GM12864 (cell line): ENCODE measurements at regions not wholly inside any gene's neighbourhood (a gene's known extent, or its start where the extent isn't known, plus 50 kb on each side); places are given as distances from the start of the nearest gene placed in this dataset.

Source experiments
- DNase-seq: peaks from one replicate; pipeline ENCODE4 v3.0.0-alpha.2; 2011; ENCODE audit warnings: low read depth
- H3K4me3 ChIP-seq: 2 replicates; pipeline ENCODE4 v1.5.1; 2011; ENCODE audit warnings: mild to moderate bottlenecking, low read depth, low read length, control low read depth
- CTCF ChIP-seq: IDR thresholded peaks from 2 replicates; pipeline ENCODE4 v1.5.1; 2011; ENCODE audit warnings: low read depth, mild to moderate bottlenecking, moderate library complexity, low read length, control low read depth, inconsistent platforms; ENCODE audit errors: missing control alignments

GRCh38 chr4:133059117-133059516 lies 90.0 kb upstream of the PCDH10 start:
- no peak for DNase-seq
- TF ChIP-seq CTCF, result no peak
- no peak overlapping the region for H3K4me3 ChIP-seq

GRCh38 chr4:133062851-133063250 lies 86.2 kb upstream of the PCDH10 start:
- no peak for DNase-seq
- TF ChIP-seq CTCF, result no peak
- H3K4me3 ChIP-seq, result no peak overlapping the region

- no peak for DNase-seq
- H3K4me3 ChIP-seq, result no peak overlapping the region
- no peak for TF ChIP-seq CTCF
Measured at GRCh38 chr4:133068083-133068482, 81.0 kb upstream of the PCDH10 start.

GRCh38 chr4:133081246-133081645 lies 67.8 kb upstream of the PCDH10 start:
- DNase-seq, result no peak

GRCh38 chr4:133084421-133084820 lies 64.7 kb upstream of the PCDH10 start:
- H3K4me3 ChIP-seq, result no peak overlapping the region
- no peak for TF ChIP-seq CTCF
- DNase-seq, result no peak

More at GRCh38 chr4:133081246-133081645, 67.8 kb upstream of the PCDH10 start:
- no peak for TF ChIP-seq CTCF
- H3K4me3 ChIP-seq, result no peak overlapping the region

- TF ChIP-seq CTCF, result no peak
- no peak for DNase-seq
- no peak overlapping the region for H3K4me3 ChIP-seq
Measured at GRCh38 chr4:133095591-133095990, 53.5 kb upstream of the PCDH10 start.

GRCh38 chr4:133096972-133097371 lies 52.1 kb upstream of the PCDH10 start:
- H3K4me3 ChIP-seq, result no peak overlapping the region
- no peak for DNase-seq
- no peak for TF ChIP-seq CTCF
